ENCODE measurements at regions not wholly inside any gene's neighbourhood (a gene's known extent, or its start where the extent isn't known, plus 50 kb on each side); places are given as distances from the start of the nearest gene placed in this dataset.
"Not testable (repeated sequence)": the region's sequence is repeated elsewhere in the genome, so short reads cannot be mapped to it uniquely, and the experiment has no call there.

GRCh38 chr3:166296179-166296783 lies 459.1 kb upstream of the BCHE start:
- DNase-seq: no peak

- DNase-seq: no peak
These were observed 454.1 kb upstream of the BCHE start for GRCh38 chr3:166291186-166291955.

DNA sequence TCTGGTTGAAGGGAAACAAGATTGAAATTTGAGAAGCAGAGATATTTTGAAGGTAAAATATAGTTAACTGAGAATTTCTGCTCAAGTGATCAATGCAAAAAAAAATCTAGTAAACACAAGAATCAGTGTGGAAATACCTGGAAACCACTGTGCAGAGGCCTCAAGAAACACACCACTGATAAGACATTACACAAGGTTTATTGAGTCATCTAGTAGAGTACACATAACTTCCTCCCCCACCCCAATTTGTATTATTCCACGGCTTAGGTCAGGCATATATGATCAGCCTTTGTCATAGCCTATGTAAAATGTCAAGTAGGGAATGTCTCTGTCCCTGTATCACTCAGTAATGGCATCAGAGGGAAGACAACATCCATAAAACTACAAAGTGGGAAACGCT lies 447.8 kb upstream of the BCHE start:
- DNase-seq: no peak

DNA sequence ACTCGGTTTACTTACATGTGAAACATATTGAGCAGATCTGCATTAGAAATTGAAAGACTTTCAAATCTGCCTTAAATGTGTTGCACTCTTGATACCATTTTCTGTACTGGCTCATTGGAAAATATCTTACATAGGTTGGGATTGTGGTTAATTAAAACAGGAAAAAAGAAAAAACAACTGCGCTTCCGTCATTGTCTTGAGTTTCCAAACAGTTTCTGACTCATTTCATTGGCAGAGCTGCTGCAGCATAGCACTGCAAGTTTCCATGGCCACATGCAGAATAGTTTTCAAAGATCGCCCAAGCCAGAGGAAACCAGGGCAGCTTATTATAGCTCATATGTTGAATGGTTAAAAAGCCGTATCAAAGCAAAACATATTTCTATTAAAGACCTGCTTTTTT lies 446.6 kb upstream of the BCHE start:
- no peak for DNase-seq

GRCh38 chr3:166282931-166283330 lies 445.7 kb upstream of the BCHE start:
- DNase-seq: no peak

GRCh38 chr3:166279636-166280035 lies 442.4 kb upstream of the BCHE start:
- DNase-seq: no peak

GRCh38 chr3:166275024-166275390 lies 437.8 kb upstream of the BCHE start:
- no peak for DNase-seq

- no peak for DNase-seq
These were observed 437.3 kb upstream of the BCHE start for GRCh38 chr3:166274351-166275023.

- DNase-seq: no peak
These were observed 433.2 kb upstream of the BCHE start for GRCh38 chr3:166270429-166270828.

GRCh38 chr3:166265153-166265552 lies 427.9 kb upstream of the BCHE start:
- no peak for DNase-seq

- DNase-seq: no peak
These were observed 426.2 kb upstream of the BCHE start for GRCh38 chr3:166263460-166263859.

GRCh38 chr3:166258293-166258850 lies 421.1 kb upstream of the BCHE start:
- not testable (repeated sequence) for DNase-seq

GRCh38 chr3:166257715-166258114 lies 420.5 kb upstream of the BCHE start:
- no peak for DNase-seq

- no peak for DNase-seq
These were observed 411.6 kb upstream of the BCHE start for GRCh38 chr3:166248784-166249183.

- DNase-seq: no peak
These were observed 406.3 kb upstream of the BCHE start for GRCh38 chr3:166243511-166243910.

DNA sequence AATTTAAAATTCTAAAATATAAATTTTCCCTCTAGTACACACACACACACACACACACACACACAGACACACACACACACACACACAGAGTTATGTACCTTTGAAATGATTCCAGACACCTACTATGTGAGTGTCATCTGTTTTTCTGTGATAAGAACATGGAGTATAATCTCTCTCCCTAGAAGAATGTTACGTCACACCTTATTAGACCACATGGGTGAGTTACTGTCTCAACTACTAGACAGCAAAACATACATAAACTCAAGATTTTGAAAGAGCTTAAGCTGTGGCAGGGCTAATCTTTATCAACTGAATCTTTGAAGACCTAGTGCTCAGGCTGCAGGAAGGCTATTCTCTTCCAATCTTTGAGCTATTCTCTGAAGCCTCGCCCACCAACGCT lies 385.9 kb upstream of the BCHE start:
- DNase-seq: no peak

- no peak for DNase-seq
These were observed 374.2 kb upstream of the BCHE start for GRCh38 chr3:166211451-166211850.

DNA sequence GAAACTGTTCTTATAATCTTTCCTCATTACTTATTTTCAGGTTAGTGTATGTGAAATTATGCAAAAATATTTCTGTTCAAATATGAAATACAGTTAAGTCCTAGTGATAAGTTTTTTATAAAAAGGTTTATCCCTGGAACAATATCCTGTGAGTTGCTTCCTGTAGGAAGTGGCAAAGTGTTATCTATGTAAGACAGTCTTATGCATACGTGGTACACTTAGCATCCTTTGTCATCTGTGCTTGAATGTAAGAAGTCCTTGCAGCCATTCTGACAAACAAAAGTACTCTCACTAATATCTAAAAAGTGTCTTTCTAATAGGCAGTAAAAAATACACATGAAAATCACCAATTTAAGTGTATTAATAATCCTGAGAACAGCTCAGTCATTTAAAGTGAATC lies 372.5 kb upstream of the BCHE start:
- DNase-seq: no peak

GRCh38 chr3:166205158-166205557 lies 367.9 kb upstream of the BCHE start:
- no peak for DNase-seq

- DNase-seq: no peak
These were observed 364.3 kb upstream of the BCHE start for GRCh38 chr3:166201476-166201875.

DNA sequence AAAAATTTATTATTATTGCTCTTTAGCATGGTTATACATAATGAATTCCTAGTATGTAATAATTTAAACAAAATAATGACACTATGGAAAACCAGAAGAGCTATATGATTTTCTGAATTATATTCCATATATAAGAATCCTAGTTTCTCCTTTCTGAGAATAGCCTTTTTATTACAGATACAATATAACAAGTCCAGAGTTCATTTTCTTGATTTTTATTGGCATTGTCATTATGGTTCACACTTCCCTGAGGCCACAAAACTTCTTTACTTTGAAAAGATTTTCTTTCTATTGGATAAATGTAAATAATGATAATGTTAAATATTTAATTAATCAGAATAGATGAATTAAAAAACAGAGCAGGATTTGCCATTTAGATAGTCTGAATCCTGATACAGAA lies 362.3 kb upstream of the BCHE start:
- DNase-seq: no peak

GRCh38 chr3:166195808-166196207 lies 358.6 kb upstream of the BCHE start:
- DNase-seq: no peak

DNA sequence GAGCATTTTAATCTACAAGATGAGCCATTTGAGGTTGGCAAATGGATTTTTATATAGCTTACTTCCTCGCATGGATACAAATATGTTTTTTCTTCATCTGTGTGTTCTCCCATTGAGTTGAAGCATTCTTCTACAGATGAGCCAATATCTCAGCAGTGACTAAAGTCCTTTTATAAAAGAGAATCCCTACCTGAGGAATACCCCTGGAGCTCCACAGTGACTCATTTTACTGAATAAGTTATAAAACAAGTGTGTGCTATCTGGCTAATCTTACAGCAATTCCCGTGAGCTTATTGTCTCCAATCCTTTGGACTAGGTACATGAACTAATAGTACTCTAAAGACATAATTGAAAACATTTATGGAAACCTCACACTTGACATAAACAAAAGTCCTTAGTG lies 354.2 kb upstream of the BCHE start:
- DNase-seq: no peak

GRCh38 chr3:166190360-166190759 lies 353.1 kb upstream of the BCHE start:
- no peak for DNase-seq
